GM18867 (cell line): ENCODE measurements at regions not wholly inside any gene's neighbourhood (a gene's known extent, or its start where the extent isn't known, plus 50 kb on each side); places are given as distances from the start of the nearest gene placed in this dataset.

Experiments
- ATAC-seq: cut with Tn5 transposase; IDR thresholded peaks from one replicate; pipeline ENCODE4 v1.9.1; 2021; ENCODE audit warnings: mild to moderate bottlenecking, moderate library complexity; ENCODE audit not compliant: unreplicated experiment

GRCh38 chr2:204042401-204042800 lies 105.8 kb downstream of the ICOS start:
- ATAC-seq = no peak

- peak; percentile 78 for ATAC-seq
Measured at GRCh38 chr2:204046145-204046544, 109.6 kb downstream of the ICOS start.

GRCh38 chr2:204049635-204050034 lies 113.1 kb downstream of the ICOS start:
- peak; percentile 94 for ATAC-seq

GRCh38 chr2:204050681-204051080 lies 114.1 kb downstream of the ICOS start:
- no peak for ATAC-seq

GRCh38 chr2:204051476-204051875 lies 114.9 kb downstream of the ICOS start:
- no peak for ATAC-seq

- ATAC-seq = no peak
Measured at GRCh38 chr2:204051984-204052556, 115.5 kb downstream of the ICOS start.

- ATAC-seq = no peak
Measured at GRCh38 chr2:204059016-204059415, 122.5 kb downstream of the ICOS start.

GRCh38 chr2:204060841-204061240 lies 124.3 kb downstream of the ICOS start:
- ATAC-seq = no peak

GRCh38 chr2:204061241-204061640 lies 124.7 kb downstream of the ICOS start:
- ATAC-seq = no peak

- ATAC-seq = no peak
Measured at GRCh38 chr2:204064119-204064518, 127.6 kb downstream of the ICOS start.

GRCh38 chr2:204065566-204065965 lies 129.0 kb downstream of the ICOS start:
- ATAC-seq = no peak

GRCh38 chr2:204066051-204066450 lies 129.5 kb downstream of the ICOS start:
- ATAC-seq = no peak

GRCh38 chr2:204069804-204070203 lies 133.2 kb downstream of the ICOS start:
- ATAC-seq = no peak

GRCh38 chr2:204072443-204073324 lies 136.1 kb downstream of the ICOS start:
- peak; percentile 64 for ATAC-seq

- no peak for ATAC-seq
Measured at GRCh38 chr2:204074456-204074855, 137.9 kb downstream of the ICOS start.

- ATAC-seq = no peak
Measured at GRCh38 chr2:204078003-204078698, 141.6 kb downstream of the ICOS start.

- ATAC-seq = no peak
Measured at GRCh38 chr2:204081487-204082425, 145.2 kb downstream of the ICOS start.

- no peak for ATAC-seq
Measured at GRCh38 chr2:204086167-204086566, 149.6 kb downstream of the ICOS start.

GRCh38 chr2:204089105-204089504 lies 152.5 kb downstream of the ICOS start:
- no peak for ATAC-seq

GRCh38 chr2:204089574-204089973 lies 153.0 kb downstream of the ICOS start:
- no peak for ATAC-seq

- ATAC-seq = no peak
Measured at GRCh38 chr2:204090021-204090420, 153.5 kb downstream of the ICOS start.
